ENCODE measurements at regions not wholly inside any gene's neighbourhood (a gene's known extent, or its start where the extent isn't known, plus 50 kb on each side); places are given as distances from the start of the nearest gene placed in this dataset.

GRCh38 chr6:90460051-90460450 lies 126.8 kb downstream of the MAP3K7 start:
- Histone ChIP-seq H3K27me3 (ENCODE audit: insufficient read depth) (no peaks in the 10 kb centered on the region), H4K20me1 (ENCODE audit: insufficient read depth) (no peaks in the 10 kb centered on the region), H2AFZ (ENCODE audit: low read depth) (no peak overlapping the region), H3K36me3 (replicated peaks in 1 of 2; ENCODE audit: control insufficient read depth in 1 of 2, insufficient read depth in 2 of 2, low read length in 1 of 2) (no peaks in the 10 kb centered on the region), H3K79me2 (ENCODE audit: insufficient read depth) (no peaks in the 10 kb centered on the region), H3K27ac (ENCODE audit: low read depth in 2 of 2, low read length in 1 of 2) (no peak overlapping the region), H3K4me1 (ENCODE audit: control insufficient read depth in 1 of 2, insufficient read depth in 2 of 2, low read depth in 1 of 2, low read length in 1 of 2) (no peaks in the 10 kb centered on the region), H3K9ac (no peak overlapping the region), H3K4me2 (no peak overlapping the region), H3K4me3 (ENCODE audit: low read depth in 2 of 2, low read length in 1 of 2) (no peak overlapping the region), H3F3A (replicated peaks; ENCODE audit: insufficient read depth) (no peaks in the 10 kb centered on the region), H3K9me3 (no peaks in the 10 kb centered on the region), H3K9me2 (no peaks in the 10 kb centered on the region)
- WGBS (ENCODE audit: low lambda C conversion rate): 71% methylated on average over 5 of the region's 5 CpGs
- POLR2A ChIA-PET: no interaction called here
- no peak for DNase-seq
- TF ChIP-seq IRF3 (IDR thresholded peaks at IDR 0.05; ENCODE audit: low read depth, low read length): no peak
- TF ChIP-seq RAD21 (IDR thresholded peaks at IDR 0.05; ENCODE audit: low read length): no peak
- no peak for TF ChIP-seq EP300 (IDR thresholded peaks at IDR 0.05; ENCODE audit: borderline replicate concordance in 1 of 2, low read depth in 1 of 2, low read length in 1 of 2)
- TF ChIP-seq FOSL2 (IDR thresholded peaks at IDR 0.05; ENCODE audit: borderline replicate concordance, low read depth): no peak
- no peak for TF ChIP-seq SIN3A (IDR thresholded peaks at IDR 0.05; ENCODE audit: borderline replicate concordance, low read depth, low read length)
- TF ChIP-seq FOXJ3 (CRISPR knock-in tag; IDR thresholded peaks at IDR 0.05): no peak
- no peak for TF ChIP-seq ELF1 (IDR thresholded peaks at IDR 0.05)
- TF ChIP-seq FOXM1 (IDR thresholded peaks at IDR 0.05; ENCODE audit: low read depth): no peak
- no peak for TF ChIP-seq EZH2phosphoT487 (IDR thresholded peaks at IDR 0.05; ENCODE audit: borderline replicate concordance, low read depth)
- no peak for TF ChIP-seq MAX (IDR thresholded peaks at IDR 0.05; ENCODE audit: low read depth)
- no peak for TF ChIP-seq REST (IDR thresholded peaks at IDR 0.05; ENCODE audit: low read depth, low read length)
- no peak for TF ChIP-seq MXI1 (IDR thresholded peaks at IDR 0.05; ENCODE audit: low read depth, low read length)
- TF ChIP-seq JUND (IDR thresholded peaks at IDR 0.05): no peak
- no peak for TF ChIP-seq RXRA (IDR thresholded peaks at IDR 0.05; ENCODE audit: borderline replicate concordance, low read depth)
- no peak for TF ChIP-seq TAF1 (IDR thresholded peaks at IDR 0.05; ENCODE audit: borderline replicate concordance, low read depth, low read length)
- CTCF ChIA-PET: interaction anchor here (0.7 to 1.6 kb wide), 3 partner anchors 18 to 489 kb away, joined by 3 to 4 read pairs (median 3); no protein-coding TSS in a partner anchor
